IMR-90 (cell line): ENCODE measurements at regions not wholly inside any gene's neighbourhood (a gene's known extent, or its start where the extent isn't known, plus 50 kb on each side); places are given as distances from the start of the nearest gene placed in this dataset.

Source experiments
- ATAC-seq: fragments of 200-7000 bp; cut with Tn5 transposase; 2 replicates; pipeline ENCODE4 v1.9.1; 2020; ENCODE audit warnings: low read depth, mild to moderate bottlenecking, moderate library complexity
- BruUV-seq: library from RNA; stranded (reverse); fragments of 400-500 nt; replicated peaks from 2 replicates; lab custom pipeline; 2021; lab: Mats Ljungman, UMichigan
- CTCF ChIA-PET: fragments of 300-600 bp; formaldehyde crosslinking; extraction: SDS; loops from one replicate; lab custom pipeline; 2021; ENCODE audit warnings: antibody characterized with exemption; lab: Yijun Ruan, JAX
- POLR2A ChIA-PET: fragments of 300-600 bp; sonication (Branson Sonifier 250); formaldehyde crosslinking; loops from one replicate; lab custom pipeline; 2022; ENCODE audit warnings: antibody characterized with exemption; ENCODE audit not compliant: unreplicated experiment; lab: Charles Lee
- DNase-seq: peaks from one replicate; pipeline ENCODE4 v3.0.0; 2013
- H2AFZ ChIP-seq: replicated peaks from 2 replicates; pipeline ENCODE3; 2013; ENCODE audit warnings: low read length, mild to moderate bottlenecking; ENCODE audit not compliant: poor library complexity
- H2AK5ac ChIP-seq: 2 replicates; pipeline ENCODE4 v1.6.1; 2013; ENCODE audit warnings: low read depth, low read length, inconsistent platforms
- H2AK9ac ChIP-seq: replicated peaks from 2 replicates; pipeline ENCODE3; 2013; ENCODE audit warnings: mild to moderate bottlenecking, low read depth, low read length, moderate library complexity; ENCODE audit not compliant: poor library complexity
- H2BK120ac ChIP-seq: 2 replicates; pipeline ENCODE4 v1.6.1; 2013; ENCODE audit warnings: low read depth, low read length, inconsistent platforms
- H2BK15ac ChIP-seq: 3 replicates; pipeline ENCODE4 v1.6.1; 2013; ENCODE audit warnings: low read depth, low read length, inconsistent platforms
- H2BK20ac ChIP-seq: 2 replicates; pipeline ENCODE4 v1.6.1; 2013; ENCODE audit warnings: low read depth, mild to moderate bottlenecking, inconsistent platforms, low read length, moderate library complexity
- H2BK5ac ChIP-seq: 2 replicates; pipeline ENCODE4 v1.6.1; 2013; ENCODE audit warnings: mild to moderate bottlenecking, low read depth, low read length, inconsistent platforms; ENCODE audit not compliant: poor library complexity, severe bottlenecking
- H3K14ac ChIP-seq: replicated peaks from 2 replicates; pipeline ENCODE4 v1.6.1; 2013; ENCODE audit warnings: low read depth, low read length, inconsistent platforms
- H3K18ac ChIP-seq: 2 replicates; pipeline ENCODE4 v1.6.1; 2013; ENCODE audit warnings: low read depth, low read length, control low read depth
- H3K23ac ChIP-seq: 2 replicates; pipeline ENCODE4 v1.6.1; 2013; ENCODE audit warnings: low read depth, low read length, inconsistent platforms
- H3K27ac ChIP-seq: 2 replicates; pipeline ENCODE4 v1.5.1; 2013; ENCODE audit warnings: mild to moderate bottlenecking, control low read depth, low read length; ENCODE audit not compliant: insufficient read depth
- H3K27me3 ChIP-seq: 2 replicates; pipeline ENCODE4 v1.6.1; 2013; ENCODE audit warnings: low read length; ENCODE audit not compliant: control insufficient read depth, insufficient read depth
- H3K36me3 ChIP-seq: 2 replicates; pipeline ENCODE4 v1.6.1; 2013; ENCODE audit warnings: low read length, mixed read lengths; ENCODE audit not compliant: control insufficient read depth, insufficient read depth
- H3K4ac ChIP-seq: 2 replicates; pipeline ENCODE4 v1.6.1; 2013; ENCODE audit warnings: low read depth, low read length, inconsistent platforms
- H3K4me1 ChIP-seq: 2 replicates; pipeline ENCODE4 v1.6.1; 2013; ENCODE audit warnings: low read length, mixed read lengths; ENCODE audit not compliant: control insufficient read depth, insufficient read depth
- H3K4me2 ChIP-seq: 2 replicates; pipeline ENCODE4 v1.6.1; 2013; ENCODE audit warnings: low read depth, mild to moderate bottlenecking, control low read depth, low read length, moderate library complexity
- H3K4me3 ChIP-seq: 2 replicates; pipeline ENCODE4 v1.5.1; 2013; ENCODE audit warnings: low read depth, mild to moderate bottlenecking, control low read depth, low read length, moderate library complexity; ENCODE audit not compliant: insufficient read depth
- H3K56ac ChIP-seq: 2 replicates; pipeline ENCODE4 v1.6.1; 2013; ENCODE audit warnings: low read length, inconsistent platforms; ENCODE audit not compliant: insufficient read depth; ENCODE audit errors: extremely low read depth
- H3K79me1 ChIP-seq, 2 experiments: 2 replicates each; pipeline ENCODE4 v1.6.1; 2013; ENCODE audit warnings: low read length in 2 of 2, inconsistent platforms in 1 of 2, low read depth in 1 of 2
- H3K9ac ChIP-seq: 2 replicates; pipeline ENCODE4 v1.6.1; 2013; ENCODE audit warnings: low read depth, low read length, control low read depth
- H3K9me1 ChIP-seq: 2 replicates; pipeline ENCODE4 v1.6.1; 2013; ENCODE audit warnings: low read length, inconsistent platforms; ENCODE audit not compliant: insufficient read depth
- H3K9me3 ChIP-seq: 2 replicates; pipeline ENCODE4 v1.6.1; 2013; ENCODE audit warnings: low read length; ENCODE audit not compliant: control insufficient read depth, insufficient read depth
- H4K20me1 ChIP-seq: 2 replicates; pipeline ENCODE4 v1.6.1; 2013; ENCODE audit warnings: low read length, inconsistent platforms; ENCODE audit not compliant: insufficient read depth
- H4K5ac ChIP-seq: 2 replicates; pipeline ENCODE4 v1.6.1; 2013; ENCODE audit warnings: mild to moderate bottlenecking, low read depth, low read length, control low read depth
- H4K8ac ChIP-seq, 2 experiments: 2 replicates each; pipeline ENCODE4 v1.6.1; 2013; ENCODE audit warnings: low read depth in 2 of 2, low read length in 2 of 2, control low read depth in 1 of 2, inconsistent platforms in 1 of 2
- H4K91ac ChIP-seq: 2 replicates; pipeline ENCODE4 v1.6.1; 2013; ENCODE audit warnings: low read depth, low read length, inconsistent platforms; ENCODE audit not compliant: insufficient read depth
- CTCF ChIP-seq: conservative IDR thresholded peaks from 2 replicates; pipeline ENCODE4 v1.5.1; 2012; ENCODE audit warnings: mild to moderate bottlenecking, low read depth, low read length, improper control_type of control experiment
- MAFK ChIP-seq: IDR thresholded peaks from 2 replicates; pipeline ENCODE4 v1.6.1; 2012; ENCODE audit warnings: low read depth, low read length, improper control_type of control experiment
- MAZ ChIP-seq: IDR thresholded peaks from 2 replicates; pipeline ENCODE4 v1.6.1; 2012; ENCODE audit warnings: low read depth, mild to moderate bottlenecking, low read length, improper control_type of control experiment, moderate library complexity, borderline replicate concordance
- RAD21 ChIP-seq: IDR thresholded peaks from 2 replicates; pipeline ENCODE4 v1.6.1; 2012; ENCODE audit warnings: low read length, improper control_type of control experiment
- RCOR1 ChIP-seq: IDR thresholded peaks from 2 replicates; pipeline ENCODE4 v1.6.1; 2012; ENCODE audit warnings: mild to moderate bottlenecking, low read length, improper control_type of control experiment; ENCODE audit not compliant: insufficient replicate concordance
- RFX5 ChIP-seq: IDR thresholded peaks from 2 replicates; pipeline ENCODE4 v1.8.0; 2012; ENCODE audit warnings: low read depth, mild to moderate bottlenecking, low read length, moderate library complexity
- SMC3 ChIP-seq: fragments of 150-350 bp; IDR thresholded peaks from 2 replicates; pipeline ENCODE4 v1.6.1; 2016; ENCODE audit warnings: low read depth, mild to moderate bottlenecking, antibody characterized with exemption, low read length, moderate library complexity
- USF2 ChIP-seq: fragments of 150-350 bp; IDR thresholded peaks from 2 replicates; pipeline ENCODE4 v1.6.1; 2017; ENCODE audit warnings: mild to moderate bottlenecking, antibody characterized with exemption, low read length, low read depth
- WGBS, 2 experiments: methylation state at CpG; one replicate each; pipeline versions ENCODE4 v1.1.5 to v1.1.7; 2013; ENCODE audit warnings: missing lambda C conversion rate in 2 of 2; ENCODE audit not compliant: insufficient read length in 1 of 2; ENCODE audit errors: extremely low coverage in 2 of 2; 5-methylcytosine and 5-hydroxymethylcytosine counted together
- dilution Hi-C: fragments of 300-500 bp; cut with HindIII; formaldehyde crosslinking; loops from one replicate; pipeline ENCODE4 v1.14.3; 2018; ENCODE audit warnings: low sequenced_read_pairs; ENCODE audit not compliant: unreplicated experiment
- in situ Hi-C: fragments of 300-500 bp; cut with MboI; formaldehyde crosslinking; loops from 3 replicates; pipeline ENCODE4 v1.14.3; 2019; ENCODE audit warnings: low sequenced_read_pairs, inconsistent platforms, mixed read lengths
- intact Hi-C: fragments of 100-400 bp; cut with micrococcal nuclease; formaldehyde crosslinking; loops from 2 replicates; pipeline ENCODE4 v1.10.0; 2022
- TF ChIP-seq, protein P1 (sequence below): fragments of 150-350 bp; IDR thresholded peaks from 2 replicates; pipeline ENCODE4 v1.6.1; 2016; ENCODE audit warnings: low read depth, mild to moderate bottlenecking, low read length, moderate library complexity, borderline replicate concordance

GRCh38 chr9:89969881-89970639 lies 365.2 kb downstream of the GADD45G start:
- Histone ChIP-seq H3K9ac (no peak overlapping the region), H3K9me3 (no peaks in the 10 kb centered on the region), H3K9me1 (no peaks in the 10 kb centered on the region), H2AK9ac (no peak overlapping the region), H3K79me1 (no peaks in the 10 kb centered on the region), H3K36me3 (no peaks in the 10 kb centered on the region), H4K20me1 (no peaks in the 10 kb centered on the region), H3K4me3 (no peak overlapping the region), H4K8ac (no peak overlapping the region), H3K27me3 (no peaks in the 10 kb centered on the region), H3K4me2 (no peak overlapping the region), H3K14ac (no peak overlapping the region), H3K23ac (no peak overlapping the region), H4K5ac (no peak overlapping the region), H3K27ac (no peak overlapping the region), H2BK15ac (no peak overlapping the region), H2BK120ac (no peak overlapping the region), H2BK5ac (no peak overlapping the region), H2AK5ac (no peak overlapping the region), H3K18ac (no peak overlapping the region), H2BK20ac (no peak overlapping the region), H3K4me1 (no peaks in the 10 kb centered on the region), H3K4ac (no peak overlapping the region), H2AFZ (no peak overlapping the region), H3K56ac (no peak overlapping the region), H4K91ac (no peak overlapping the region)
- no peak for ATAC-seq
- in situ Hi-C loops = no loop called here
- CTCF ChIA-PET = no interaction called here
- BruUV-seq = no TSS peak
- WGBS, 2 experiments = 100% methylated on average over 1 of the region's 11 CpGs; no CpG with 5 or more reads in 1 of the 2 experiments
- DNase-seq = no peak
- TF ChIP-seq SMC3 = no peak
- no peak for TF ChIP-seq MAZ
- TF ChIP-seq RCOR1 = no peak
- TF ChIP-seq USF2 = no peak
- no peak for TF ChIP-seq RFX5
- no peak for TF ChIP-seq CTCF
- no peak for TF ChIP-seq MAFK
- TF ChIP-seq RAD21 = no peak
- TF ChIP-seq, protein P1, sequence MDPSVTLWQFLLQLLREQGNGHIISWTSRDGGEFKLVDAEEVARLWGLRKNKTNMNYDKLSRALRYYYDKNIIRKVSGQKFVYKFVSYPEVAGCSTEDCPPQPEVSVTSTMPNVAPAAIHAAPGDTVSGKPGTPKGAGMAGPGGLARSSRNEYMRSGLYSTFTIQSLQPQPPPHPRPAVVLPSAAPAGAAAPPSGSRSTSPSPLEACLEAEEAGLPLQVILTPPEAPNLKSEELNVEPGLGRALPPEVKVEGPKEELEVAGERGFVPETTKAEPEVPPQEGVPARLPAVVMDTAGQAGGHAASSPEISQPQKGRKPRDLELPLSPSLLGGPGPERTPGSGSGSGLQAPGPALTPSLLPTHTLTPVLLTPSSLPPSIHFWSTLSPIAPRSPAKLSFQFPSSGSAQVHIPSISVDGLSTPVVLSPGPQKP = no peak
- POLR2A ChIA-PET = no interaction called here
- intact Hi-C loops = no loop called here
- dilution Hi-C loops = no loop called here
